Activated CD8-positive, alpha-beta T cell treated with anti-CD3 and anti-CD28 coated beads for 36 hours (primary cell): ENCODE measurements at regions not wholly inside any gene's neighbourhood (a gene's known extent, or its start where the extent isn't known, plus 50 kb on each side); places are given as distances from the start of the nearest gene placed in this dataset.

Experiments
- ATAC-seq: fragments of 200-7000 bp; cut with Tn5 transposase; one replicate; pipeline ENCODE4 v1.10.0; 2021; ENCODE audit warnings: mild to moderate bottlenecking, moderate library complexity
- CTCF ChIA-PET: fragments of 350-600 bp; sonication (Branson Sonifier 250); formaldehyde crosslinking; loops from one replicate; lab custom pipeline; 2021; ENCODE audit warnings: antibody characterized with exemption; lab: Charles Lee
- POLR2A ChIA-PET: fragments of 350-600 bp; sonication (Branson Sonifier 250); formaldehyde crosslinking; loops from one replicate; lab custom pipeline; 2021; ENCODE audit warnings: antibody characterized with exemption; lab: Charles Lee
- DNase-seq: peaks from one replicate; pipeline ENCODE4 v3.0.0-alpha.2; 2020
- H3K27ac Mint-ChIP-seq: one replicate; pipeline ENCODE4 v1.8.0; 2021; ENCODE audit warnings: mild to moderate bottlenecking, mixed read lengths
- H3K27me3 Mint-ChIP-seq: one replicate; pipeline ENCODE4 v1.8.0; 2021; ENCODE audit warnings: mixed read lengths
- H3K36me3 Mint-ChIP-seq: one replicate; pipeline ENCODE4 v1.8.0; 2021; ENCODE audit warnings: low read depth, mixed read lengths
- H3K4me1 Mint-ChIP-seq: one replicate; pipeline ENCODE4 v1.8.0; 2021; ENCODE audit warnings: low read depth, mixed read lengths
- H3K4me3 Mint-ChIP-seq: one replicate; pipeline ENCODE4 v1.8.0; 2021; ENCODE audit warnings: mild to moderate bottlenecking, moderate library complexity, mixed read lengths
- H3K9me3 Mint-ChIP-seq: one replicate; pipeline ENCODE4 v1.8.0; 2021; ENCODE audit warnings: mixed read lengths
- CTCF ChIP-seq: fragments of 200-600 bp; IDR thresholded peaks from one replicate; pipeline ENCODE4 v1.8.0; 2022; ENCODE audit warnings: antibody characterized with exemption, mild to moderate bottlenecking
- intact Hi-C: fragments of 100-400 bp; cut with micrococcal nuclease; formaldehyde crosslinking; loops from one replicate; pipeline ENCODE4 v1.10.0; 2022

GRCh38 chr9:129487658-129488483 lies 133.0 kb downstream of the C9orf50 start:
- Mint-ChIP-seq H3K4me3 (peak overlapping the region; percentile 89), H3K4me1 (peaks cover 53% of the 10 kb centered on the region), H3K36me3 (peaks cover 21% of the 10 kb centered on the region), H3K27me3 (no peaks in the 10 kb centered on the region), H3K9me3 (no peaks in the 10 kb centered on the region), H3K27ac (peak overlapping the region; percentile 99)
- TF ChIP-seq CTCF, result no peak
- intact Hi-C loops, result loop anchor here (10.0 kb wide), 1 partner anchor 117 kb away; no protein-coding TSS in a partner anchor
- POLR2A ChIA-PET, result interaction anchor here (1.2 kb wide), 1 partner anchor 28 kb away, joined by 4 read pairs; no protein-coding TSS in a partner anchor
- ATAC-seq (peak; percentile 25), DNase-seq (peak; percentile 72)
- CTCF ChIA-PET, result no interaction called here

- Mint-ChIP-seq H3K9me3 (no peaks in the 10 kb centered on the region), H3K27me3 (no peaks in the 10 kb centered on the region), H3K36me3 (peaks cover 17% of the 10 kb centered on the region), H3K27ac (peak overlapping the region; percentile 99), H3K4me1 (peaks cover 50% of the 10 kb centered on the region), H3K4me3 (peak overlapping the region; percentile 89)
- DNase-seq (no peak), ATAC-seq (no peak)
- no peak for TF ChIP-seq CTCF
- intact Hi-C loops, result loop anchor here (10.0 kb wide), 1 partner anchor 118 kb away; no protein-coding TSS in a partner anchor
- ChIA-PET CTCF (no interaction called here), POLR2A (interaction anchor here (1.2 to 2.8 kb wide), 2 partner anchors 10 to 28 kb away, joined by 4 to 16 read pairs; no protein-coding TSS in a partner anchor)
Observed at GRCh38 chr9:129486756-129487657, 133.9 kb downstream of the C9orf50 start.

- H3K4me1 Mint-ChIP-seq, result peaks cover 43% of the 10 kb centered on the region
- no peak for TF ChIP-seq CTCF
- H3K27me3 Mint-ChIP-seq, result peaks cover 7% of the 10 kb centered on the region
- intact Hi-C loops, result loop anchor here (10.0 kb wide), 1 partner anchor 120 kb away; no protein-coding TSS in a partner anchor
- ChIA-PET POLR2A (interaction anchor here (0.6 to 2.8 kb wide), 10 partner anchors 9 to 939 kb away, joined by 3 to 16 read pairs (median 3); no protein-coding TSS in a partner anchor), CTCF (interaction anchor here (0.9 to 1.2 kb wide), 2 partner anchors 119 to 342 kb away, joined by 3 to 4 read pairs; no protein-coding TSS in a partner anchor)
- DNase-seq (no peak), ATAC-seq (no peak)
- no peak overlapping the region for H3K4me3 Mint-ChIP-seq
- H3K27ac Mint-ChIP-seq, result no peak overlapping the region
- peaks cover 5% of the 10 kb centered on the region for H3K36me3 Mint-ChIP-seq
- H3K9me3 Mint-ChIP-seq, result no peaks in the 10 kb centered on the region
Observed at GRCh38 chr9:129485145-129485774, 135.6 kb downstream of the C9orf50 start.

- ATAC-seq (no peak), DNase-seq (no peak)
- Mint-ChIP-seq H3K4me3 (no peak overlapping the region), H3K9me3 (no peaks in the 10 kb centered on the region), H3K27me3 (peaks cover 7% of the 10 kb centered on the region), H3K27ac (peak overlapping the region; percentile 62), H3K4me1 (peaks cover 41% of the 10 kb centered on the region), H3K36me3 (no peaks in the 10 kb centered on the region)
- TF ChIP-seq CTCF, result no peak
- ChIA-PET POLR2A (interaction anchor here (0.8 to 2.8 kb wide), 9 partner anchors 9 to 345 kb away, joined by 3 to 16 read pairs (median 3); no protein-coding TSS in a partner anchor), CTCF (interaction anchor here (1.2 kb wide), 1 partner anchor 120 kb away, joined by 3 read pairs; no protein-coding TSS in a partner anchor)
- intact Hi-C loops, result loop anchor here (10.0 kb wide), 1 partner anchor 120 kb away; no protein-coding TSS in a partner anchor
Observed at GRCh38 chr9:129484352-129485000, 136.4 kb downstream of the C9orf50 start.
